ENCODE measurements at regions not wholly inside any gene's neighbourhood (a gene's known extent, or its start where the extent isn't known, plus 50 kb on each side); places are given as distances from the start of the nearest gene placed in this dataset.

GRCh38 chr6:18613319-18613925, 226.3 kb downstream of the RNF144B start:
- no peaks in the 10 kb centered on the region for H3K36me3 ChIP-seq (replicated peaks in 1 of 2; ENCODE audit: control insufficient read depth in 1 of 2, insufficient read depth in 2 of 2, low read length in 2 of 2)
- Mint-ChIP-seq H3K27me3 (ENCODE audit: low read depth in 3 of 3) (peaks cover 5 to 10% (median 5%) of the 10 kb centered on the region in 3 donors), H3K4me1 (no peaks in the 10 kb centered on the region), H3K36me3 (no peaks in the 10 kb centered on the region), H3K27ac (no peak overlapping the region), H3K4me3 (no peak overlapping the region), H3K9me3 (peaks cover 1 to 8% (median 3%) of the 10 kb centered on the region in 7 donors)
- intact Hi-C loops (cut with micrococcal nuclease): no loop called here
- H3K27me3 ChIP-seq (ENCODE audit: control insufficient read depth in 2 of 2, insufficient read depth in 2 of 2, low read length in 2 of 2): peaks cover 0 to 3% of the 10 kb centered on the region in 2 donors
- no peaks in the 10 kb centered on the region for H3K4me1 ChIP-seq (ENCODE audit: control insufficient read depth in 1 of 2, insufficient read depth in 2 of 2, low read length in 2 of 2)
- H3K79me2 ChIP-seq (ENCODE audit: insufficient read depth, low read length): no peaks in the 10 kb centered on the region
- H3K4me3 ChIP-seq (replicated peaks in 1 of 3; ENCODE audit: low read depth in 2 of 3, low read length in 3 of 3): no peak overlapping the region
- no peaks in the 10 kb centered on the region for H3K9me3 ChIP-seq (replicated peaks in 1 of 2; ENCODE audit: control insufficient read depth in 1 of 2, insufficient read depth in 1 of 2, low read length in 2 of 2)
- no peaks in the 10 kb centered on the region for H4K20me1 ChIP-seq (ENCODE audit: insufficient read depth, low read length)
- no peak for DNase-seq
- WGBS (ENCODE audit: insufficient coverage): no CpG with 5 or more reads among the region's 4 CpGs
- H3K4me2 ChIP-seq (replicated peaks; ENCODE audit: extremely low read depth, low read length, poor library complexity, severe bottlenecking): no peak overlapping the region
- no peak overlapping the region for H3K27ac ChIP-seq (ENCODE audit: low read depth in 1 of 2, low read length in 2 of 2)
- no peak overlapping the region for H2AFZ ChIP-seq (ENCODE audit: insufficient read depth, low read depth, low read length, poor library complexity, severe bottlenecking)
- TF ChIP-seq CTCF (IDR thresholded peaks at IDR 0.05): no peak
- H3K9ac ChIP-seq (ENCODE audit: insufficient read depth, low read length, poor library complexity, severe bottlenecking): no peak overlapping the region

- H3K27me3 ChIP-seq (ENCODE audit: control insufficient read depth in 2 of 2, insufficient read depth in 2 of 2, low read length in 2 of 2): no peaks in the 10 kb centered on the region
- WGBS (ENCODE audit: insufficient coverage): no CpG with 5 or more reads among the region's 3 CpGs
Measured at GRCh38 chr6:18629571-18629970, 242.4 kb downstream of the RNF144B start.

More at GRCh38 chr6:18629571-18629970, 242.4 kb downstream of the RNF144B start:
- Histone ChIP-seq H3K4me3 (replicated peaks in 1 of 3; ENCODE audit: low read depth in 2 of 3, low read length in 3 of 3) (no peak overlapping the region), H3K4me1 (ENCODE audit: control insufficient read depth in 1 of 2, insufficient read depth in 2 of 2, low read length in 2 of 2) (no peaks in the 10 kb centered on the region), H3K79me2 (ENCODE audit: insufficient read depth, low read length) (no peaks in the 10 kb centered on the region), H3K9ac (ENCODE audit: insufficient read depth, low read length, poor library complexity, severe bottlenecking) (no peak overlapping the region), H2AFZ (ENCODE audit: insufficient read depth, low read depth, low read length, poor library complexity, severe bottlenecking) (no peak overlapping the region), H3K9me3 (replicated peaks in 1 of 2; ENCODE audit: control insufficient read depth in 1 of 2, insufficient read depth in 1 of 2, low read length in 2 of 2) (no peaks in the 10 kb centered on the region), H3K4me2 (replicated peaks; ENCODE audit: extremely low read depth, low read length, poor library complexity, severe bottlenecking) (no peak overlapping the region), H4K20me1 (ENCODE audit: insufficient read depth, low read length) (no peaks in the 10 kb centered on the region), H3K27ac (ENCODE audit: low read depth in 1 of 2, low read length in 2 of 2) (no peak overlapping the region), H3K36me3 (replicated peaks in 1 of 2; ENCODE audit: control insufficient read depth in 1 of 2, insufficient read depth in 2 of 2, low read length in 2 of 2) (no peaks in the 10 kb centered on the region)
- TF ChIP-seq CTCF (IDR thresholded peaks at IDR 0.05): no peak
- intact Hi-C loops (cut with micrococcal nuclease): no loop called here
- DNase-seq: no peak
- Mint-ChIP-seq H3K4me1 (no peaks in the 10 kb centered on the region), H3K27ac (no peak overlapping the region), H3K4me3 (no peak overlapping the region), H3K9me3 (peaks cover 0 to 4% (median 0%) of the 10 kb centered on the region in 7 donors), H3K36me3 (no peaks in the 10 kb centered on the region), H3K27me3 (ENCODE audit: low read depth in 3 of 3) (no peaks in the 10 kb centered on the region)

Data from CD14-positive monocyte (primary cell).